Right renal cortex interstitium (tissue), 3 donors: ENCODE measurements at regions not wholly inside any gene's neighbourhood (a gene's known extent, or its start where the extent isn't known, plus 50 kb on each side); places are given as distances from the start of the nearest gene placed in this dataset.
"Not testable (repeated sequence)": the region's sequence is repeated elsewhere in the genome, so short reads cannot be mapped to it uniquely, and the experiment has no call there.

Experiments
- DNase-seq, 3 donors: peaks; one replicate each; pipeline ENCODE4 v3.0.0-alpha.2; 2013; ENCODE audit warnings: low read depth in 3 of 3, low spot score in 2 of 3

GRCh38 chr17:72385475-72385874 lies 264.7 kb downstream of the SOX9 start:
- no peak for DNase-seq

DNA sequence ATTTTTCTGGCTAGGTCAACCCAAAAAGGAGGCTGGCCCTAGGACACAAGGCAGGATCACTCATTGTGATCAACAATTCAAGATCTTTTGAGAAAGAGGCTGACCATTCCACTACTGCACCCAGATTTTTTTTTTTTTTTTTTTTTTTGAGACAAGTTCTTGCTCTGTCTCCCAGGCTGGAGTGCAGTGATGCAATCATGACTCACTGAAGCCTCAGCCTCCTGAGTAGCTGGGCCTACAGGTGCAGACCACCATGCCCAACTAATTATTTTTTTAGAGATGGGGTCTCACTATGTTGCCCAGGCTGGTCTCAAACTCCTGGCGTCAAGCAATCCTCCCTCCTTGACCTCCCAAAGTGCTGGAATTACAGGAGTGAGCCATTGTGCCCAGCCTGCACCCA lies 265.4 kb downstream of the SOX9 start:
- not testable (repeated sequence) for DNase-seq

GRCh38 chr17:72386619-72387237 lies 265.9 kb downstream of the SOX9 start:
- DNase-seq: no peak

DNA sequence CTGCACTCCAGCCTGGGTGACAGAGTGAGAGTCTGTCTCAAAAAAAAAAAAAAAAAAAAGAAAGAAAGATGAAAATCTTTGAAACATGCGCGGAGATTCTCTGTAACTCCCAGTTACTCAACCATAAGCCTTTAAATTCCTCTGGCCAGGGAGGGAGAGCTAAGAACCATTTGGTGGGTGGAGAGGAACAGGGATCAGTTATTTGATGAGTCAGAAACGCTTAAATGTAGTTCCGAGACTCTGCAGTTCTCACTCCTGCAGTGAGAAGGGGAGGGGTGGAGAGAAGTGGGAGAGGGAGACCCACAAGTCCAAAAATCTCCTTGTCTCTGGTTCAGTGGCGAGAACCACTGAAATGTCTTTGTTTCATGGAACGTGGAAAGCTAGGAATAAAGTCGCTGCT lies 266.7 kb downstream of the SOX9 start:
- DNase-seq: no peak

GRCh38 chr17:72387969-72388368 lies 267.1 kb downstream of the SOX9 start:
- no peak for DNase-seq

- no peak for DNase-seq
These were observed 268.1 kb downstream of the SOX9 start for GRCh38 chr17:72388765-72389473.

DNA sequence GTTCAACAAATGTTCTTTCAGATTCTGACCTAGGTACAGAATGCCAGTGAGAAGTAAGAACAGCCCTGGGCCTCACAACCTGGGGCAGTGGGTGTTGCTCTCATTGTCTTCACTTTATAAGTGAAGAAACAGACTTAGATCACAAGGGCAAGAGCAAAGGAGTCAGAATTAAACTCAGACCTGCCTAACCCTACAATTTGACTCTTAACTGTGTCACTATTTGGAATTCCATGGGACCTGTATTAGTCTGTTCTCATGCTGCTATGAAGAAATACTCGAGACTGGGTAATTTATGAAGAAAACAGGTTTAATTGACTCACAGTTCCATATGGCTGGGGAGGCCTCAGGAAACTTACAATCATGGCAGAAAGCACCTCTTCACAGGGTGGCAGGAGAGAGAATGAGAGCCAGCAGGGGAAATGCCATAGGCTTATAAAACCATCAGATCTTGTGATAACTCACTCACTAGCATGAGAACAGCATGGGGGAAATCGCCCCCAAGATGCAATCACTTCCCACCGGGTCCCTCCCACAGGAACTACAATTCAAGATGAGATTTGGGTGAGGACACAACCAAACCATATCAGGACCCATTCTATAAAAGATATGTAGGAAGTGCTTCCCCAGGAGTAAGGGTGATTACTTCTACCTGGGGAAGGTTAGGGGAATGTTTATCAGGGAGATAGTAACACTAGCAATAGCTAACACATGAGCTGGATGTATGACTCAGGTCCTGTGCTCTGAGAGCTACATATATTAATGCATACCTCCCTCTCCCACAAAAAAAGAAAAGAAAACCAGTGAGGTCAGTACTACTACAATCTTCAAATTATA lies 270.1 kb downstream of the SOX9 start:
- DNase-seq: no peak

- DNase-seq: peak in 1 of 3 donors; percentile 64
These were observed 271.5 kb downstream of the SOX9 start for GRCh38 chr17:72392056-72393010.

GRCh38 chr17:72393553-72393952 lies 272.7 kb downstream of the SOX9 start:
- DNase-seq: no peak

- DNase-seq: no peak
These were observed 273.7 kb downstream of the SOX9 start for GRCh38 chr17:72394531-72394930.

- DNase-seq: no peak
These were observed 275.3 kb downstream of the SOX9 start for GRCh38 chr17:72396121-72396520.

- no peak for DNase-seq
These were observed 276.4 kb downstream of the SOX9 start for GRCh38 chr17:72397223-72397667.

DNA sequence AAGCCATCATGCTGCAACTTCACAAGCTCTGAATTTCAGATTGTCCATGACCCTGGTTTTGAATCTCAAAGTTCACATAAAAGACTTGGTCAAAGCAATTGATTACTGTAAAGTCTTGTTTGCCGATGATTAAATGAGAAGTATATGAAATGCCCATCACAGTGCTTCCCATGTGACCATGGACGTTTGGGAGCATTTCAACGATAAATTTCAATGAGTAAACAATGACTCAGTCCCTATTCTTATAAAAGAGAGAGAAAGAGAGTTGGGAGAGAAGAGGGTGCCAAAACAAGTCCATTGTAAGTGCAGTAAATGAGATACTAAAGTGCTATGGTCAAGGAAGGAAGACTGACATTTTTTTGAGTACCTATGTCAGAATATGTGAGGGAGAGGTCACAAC lies 276.9 kb downstream of the SOX9 start:
- no peak for DNase-seq

DNA sequence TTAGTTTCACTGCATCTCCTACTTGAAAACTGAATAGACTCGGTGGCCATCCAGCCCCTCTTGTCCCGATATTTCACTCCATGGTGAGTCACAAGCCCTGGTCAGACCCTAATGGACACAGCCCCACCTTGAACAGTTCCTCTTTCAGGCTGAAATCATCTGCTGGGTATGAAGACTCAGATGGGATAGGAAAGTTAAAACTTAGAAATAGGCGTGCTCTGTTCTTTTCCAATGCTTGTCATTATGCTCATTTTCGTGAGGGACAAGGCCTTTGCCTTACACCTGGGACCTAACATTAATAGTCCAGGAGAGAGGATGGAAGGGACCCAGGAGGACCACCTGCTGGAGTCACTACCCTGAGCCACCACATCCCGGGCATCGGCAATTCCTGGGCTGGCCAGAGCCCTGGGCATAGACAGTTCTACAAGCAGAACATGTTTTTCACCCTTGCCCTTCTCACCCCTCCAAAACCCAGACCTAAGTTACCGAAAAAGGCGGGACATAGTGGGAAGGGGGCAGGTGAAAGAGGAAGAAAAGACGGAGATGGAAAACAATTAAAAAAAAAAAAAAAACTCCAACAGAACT lies 278.3 kb downstream of the SOX9 start:
- DNase-seq: no peak

- no peak for DNase-seq
These were observed 279.0 kb downstream of the SOX9 start for GRCh38 chr17:72399608-72400487.

GRCh38 chr17:72400488-72400827 lies 279.6 kb downstream of the SOX9 start:
- no peak for DNase-seq

DNA sequence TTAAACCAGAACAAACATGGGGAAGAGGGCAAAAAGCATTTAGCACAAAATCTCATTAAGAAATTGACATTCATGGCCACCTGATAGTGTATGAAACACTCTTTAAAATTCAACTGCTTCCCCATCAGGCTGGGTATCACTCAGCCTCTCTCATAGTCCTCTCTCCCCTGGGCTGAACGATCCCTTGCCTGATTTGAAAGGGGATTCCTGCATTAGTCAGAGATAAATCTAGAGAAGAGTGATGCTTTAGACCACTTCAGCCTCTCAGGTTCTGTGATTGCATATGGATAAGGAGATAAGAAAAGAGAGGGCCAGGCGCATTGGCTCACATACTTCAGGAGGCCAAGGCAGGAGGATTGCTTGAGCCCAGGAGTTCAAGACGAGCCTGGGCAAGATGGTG lies 280.0 kb downstream of the SOX9 start:
- DNase-seq: no peak

DNA sequence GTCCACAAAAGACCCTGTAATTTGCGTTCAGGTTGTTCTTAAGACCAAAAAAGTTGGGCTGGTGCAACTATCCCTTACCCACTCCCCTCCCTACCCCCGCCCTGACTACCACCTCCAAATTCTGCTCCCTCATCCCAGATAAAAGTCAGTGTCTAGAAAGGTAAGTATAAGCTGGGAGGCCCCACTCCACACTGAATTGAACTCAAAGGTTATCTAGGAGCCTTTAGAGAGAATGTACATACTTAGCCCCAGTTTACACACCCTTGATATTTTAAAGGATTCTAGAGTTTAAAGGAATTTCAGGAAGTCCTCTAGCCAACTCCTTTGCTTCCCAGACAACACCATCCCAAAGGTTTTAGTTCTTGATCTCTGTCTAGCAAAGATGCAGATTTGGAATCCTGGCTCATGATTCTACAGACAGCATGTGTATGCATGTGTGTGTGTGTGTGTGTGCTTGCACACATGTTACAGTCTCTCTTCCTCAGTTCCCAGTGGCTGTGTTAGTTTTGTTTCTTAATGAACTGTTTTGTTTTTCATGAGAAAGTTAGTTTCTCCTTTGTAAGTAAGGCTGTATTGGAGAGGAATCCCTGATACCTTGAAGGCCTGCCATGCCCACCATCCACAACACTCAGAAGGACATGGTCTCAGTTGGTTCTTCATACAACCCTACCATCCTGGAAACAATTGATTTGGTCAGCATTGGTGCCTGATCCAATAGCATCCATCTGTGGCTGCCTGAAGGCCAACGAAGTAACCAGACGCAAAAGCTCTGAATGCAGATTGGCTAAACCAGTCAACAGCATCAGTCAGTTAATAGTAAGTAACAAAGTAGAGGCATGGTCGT lies 281.3 kb downstream of the SOX9 start:
- no peak for DNase-seq
